ENCODE measurements at regions not wholly inside any gene's neighbourhood (a gene's known extent, or its start where the extent isn't known, plus 50 kb on each side); places are given as distances from the start of the nearest gene placed in this dataset.
"Not testable (repeated sequence)": the region's sequence is repeated elsewhere in the genome, so short reads cannot be mapped to it uniquely, and the experiment has no call there.

DNA sequence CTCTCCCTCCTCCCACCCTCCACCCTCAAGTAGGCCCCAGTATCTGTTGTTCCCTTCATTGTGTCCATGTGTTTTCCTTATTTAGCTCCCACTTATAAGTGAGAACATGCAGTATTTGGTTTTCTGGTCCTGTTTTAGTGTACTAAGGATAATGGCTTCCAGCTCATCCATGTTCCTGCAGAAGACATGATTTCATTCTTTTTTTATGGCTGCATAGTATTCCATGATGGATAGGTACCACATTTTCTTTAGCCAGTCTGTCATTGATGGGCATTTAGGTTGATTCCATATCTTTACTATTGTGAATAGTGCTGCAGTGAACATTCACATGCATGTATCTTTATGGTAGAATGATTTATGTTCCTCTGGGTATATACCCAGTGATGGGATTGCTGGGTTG lies 114.3 kb upstream of the NR3C1 start:
- TF ChIP-seq, protein P1, sequence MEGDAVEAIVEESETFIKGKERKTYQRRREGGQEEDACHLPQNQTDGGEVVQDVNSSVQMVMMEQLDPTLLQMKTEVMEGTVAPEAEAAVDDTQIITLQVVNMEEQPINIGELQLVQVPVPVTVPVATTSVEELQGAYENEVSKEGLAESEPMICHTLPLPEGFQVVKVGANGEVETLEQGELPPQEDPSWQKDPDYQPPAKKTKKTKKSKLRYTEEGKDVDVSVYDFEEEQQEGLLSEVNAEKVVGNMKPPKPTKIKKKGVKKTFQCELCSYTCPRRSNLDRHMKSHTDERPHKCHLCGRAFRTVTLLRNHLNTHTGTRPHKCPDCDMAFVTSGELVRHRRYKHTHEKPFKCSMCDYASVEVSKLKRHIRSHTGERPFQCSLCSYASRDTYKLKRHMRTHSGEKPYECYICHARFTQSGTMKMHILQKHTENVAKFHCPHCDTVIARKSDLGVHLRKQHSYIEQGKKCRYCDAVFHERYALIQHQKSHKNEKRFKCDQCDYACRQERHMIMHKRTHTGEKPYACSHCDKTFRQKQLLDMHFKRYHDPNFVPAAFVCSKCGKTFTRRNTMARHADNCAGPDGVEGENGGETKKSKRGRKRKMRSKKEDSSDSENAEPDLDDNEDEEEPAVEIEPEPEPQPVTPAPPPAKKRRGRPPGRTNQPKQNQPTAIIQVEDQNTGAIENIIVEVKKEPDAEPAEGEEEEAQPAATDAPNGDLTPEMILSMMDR (optimal IDR thresholded peaks at IDR 0.05 in 1 of 3, IDR thresholded peaks at IDR 0.05 in 1 of 3, conservative IDR thresholded peaks at IDR 0.05 in 1 of 3; ENCODE audit: extremely low read depth in 1 of 3, insufficient read depth in 2 of 3, low read length in 3 of 3) = not testable (repeated sequence)
- TF ChIP-seq EZH2 (IDR thresholded peaks at IDR 0.05; ENCODE audit: low read length) = not testable (repeated sequence)
